ENCODE measurements at regions not wholly inside any gene's neighbourhood (a gene's known extent, or its start where the extent isn't known, plus 50 kb on each side); places are given as distances from the start of the nearest gene placed in this dataset.
"Not testable (repeated sequence)": the region's sequence is repeated elsewhere in the genome, so short reads cannot be mapped to it uniquely, and the experiment has no call there.

DNA sequence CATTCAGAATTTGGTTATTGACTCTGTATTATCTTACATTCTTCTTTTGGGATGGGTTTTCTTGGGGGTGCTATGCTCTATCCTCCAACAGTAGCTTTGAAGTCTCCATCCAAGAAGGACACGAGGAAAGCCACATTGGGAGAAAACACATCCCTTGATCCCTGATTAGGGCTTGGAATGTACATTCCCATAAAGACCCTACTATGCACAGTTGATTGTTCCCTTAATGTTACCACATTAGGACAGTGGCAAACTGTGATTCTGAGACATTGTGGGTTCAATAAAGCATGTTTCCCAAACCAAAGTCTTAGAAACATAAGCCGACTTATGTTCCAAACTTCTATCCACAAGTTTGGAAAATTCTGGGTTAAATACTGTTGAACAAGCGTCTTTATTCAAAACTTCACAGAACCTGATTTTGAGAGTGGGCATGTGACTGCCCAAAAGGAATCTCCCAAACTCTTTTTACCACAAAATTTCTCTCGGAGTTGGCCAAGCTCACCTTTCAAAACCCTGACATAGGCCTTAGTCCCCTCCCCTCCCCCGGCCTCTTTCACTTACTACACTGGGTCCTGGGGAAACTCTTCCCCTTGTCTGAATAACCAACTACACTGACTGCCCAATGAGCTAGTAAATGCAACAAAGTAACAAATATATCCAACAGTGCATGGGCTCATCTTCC lies 177.0 kb upstream of the KAZN start:
- Histone ChIP-seq H3K4me1 (ENCODE audit: control insufficient read depth, insufficient read depth, low read length, poor library complexity, severe bottlenecking) (no peaks in the 10 kb centered on the region), H3K9me3 (ENCODE audit: control insufficient read depth, low read length) (no peaks in the 10 kb centered on the region), H3K27me3 (replicated peaks; ENCODE audit: control insufficient read depth, insufficient read depth, low read length, poor library complexity, severe bottlenecking) (peaks cover 3% of the 10 kb centered on the region), H3K36me3 (ENCODE audit: control insufficient read depth, insufficient read depth, low read length) (no peaks in the 10 kb centered on the region), H3K4me3 (ENCODE audit: insufficient read depth, low read depth, low read length, poor library complexity, severe bottlenecking) (no peak overlapping the region), H3K27ac (ENCODE audit: insufficient read depth, low read length, poor library complexity, severe bottlenecking) (no peak overlapping the region)
- DNase-seq, result no peak

DNA sequence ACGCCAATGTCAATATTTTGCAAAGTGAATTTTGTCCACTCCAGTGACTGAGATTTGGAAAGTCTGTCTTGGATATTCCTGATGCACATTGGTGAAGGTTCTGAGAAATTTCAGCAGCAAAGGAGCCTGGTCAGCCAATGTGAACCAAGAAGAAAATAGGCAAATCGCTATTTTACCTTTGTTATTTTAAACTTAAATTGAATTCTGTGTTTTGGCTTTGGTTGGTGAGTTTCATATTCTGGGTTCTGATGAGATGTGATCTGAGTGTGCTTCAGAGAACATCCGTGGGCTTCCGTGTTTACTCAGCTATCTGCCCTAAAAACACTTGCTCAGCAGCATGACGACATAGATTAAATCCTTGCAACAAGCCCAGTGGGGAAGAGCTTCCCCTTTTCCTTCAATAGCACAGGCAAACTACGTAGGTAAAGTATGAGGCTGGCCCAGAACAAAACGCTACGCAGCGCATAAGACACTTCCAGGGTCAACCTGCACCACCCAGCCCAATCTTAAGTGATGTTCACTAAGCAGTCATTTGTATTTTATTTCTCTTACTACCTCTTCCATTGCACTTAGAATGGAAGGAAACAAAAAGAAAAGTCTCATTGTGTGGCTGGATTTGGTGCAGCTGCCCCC lies 176.4 kb upstream of the KAZN start:
- H3K27ac ChIP-seq (ENCODE audit: insufficient read depth, low read length, poor library complexity, severe bottlenecking), result no peak overlapping the region
- no peaks in the 10 kb centered on the region for H3K36me3 ChIP-seq (ENCODE audit: control insufficient read depth, insufficient read depth, low read length)
- H3K4me1 ChIP-seq (ENCODE audit: control insufficient read depth, insufficient read depth, low read length, poor library complexity, severe bottlenecking), result no peaks in the 10 kb centered on the region
- H3K27me3 ChIP-seq (replicated peaks; ENCODE audit: control insufficient read depth, insufficient read depth, low read length, poor library complexity, severe bottlenecking), result peaks cover 3% of the 10 kb centered on the region
- H3K9me3 ChIP-seq (ENCODE audit: control insufficient read depth, low read length), result no peaks in the 10 kb centered on the region
- H3K4me3 ChIP-seq (ENCODE audit: insufficient read depth, low read depth, low read length, poor library complexity, severe bottlenecking), result no peak overlapping the region
- DNase-seq, result no peak

DNA sequence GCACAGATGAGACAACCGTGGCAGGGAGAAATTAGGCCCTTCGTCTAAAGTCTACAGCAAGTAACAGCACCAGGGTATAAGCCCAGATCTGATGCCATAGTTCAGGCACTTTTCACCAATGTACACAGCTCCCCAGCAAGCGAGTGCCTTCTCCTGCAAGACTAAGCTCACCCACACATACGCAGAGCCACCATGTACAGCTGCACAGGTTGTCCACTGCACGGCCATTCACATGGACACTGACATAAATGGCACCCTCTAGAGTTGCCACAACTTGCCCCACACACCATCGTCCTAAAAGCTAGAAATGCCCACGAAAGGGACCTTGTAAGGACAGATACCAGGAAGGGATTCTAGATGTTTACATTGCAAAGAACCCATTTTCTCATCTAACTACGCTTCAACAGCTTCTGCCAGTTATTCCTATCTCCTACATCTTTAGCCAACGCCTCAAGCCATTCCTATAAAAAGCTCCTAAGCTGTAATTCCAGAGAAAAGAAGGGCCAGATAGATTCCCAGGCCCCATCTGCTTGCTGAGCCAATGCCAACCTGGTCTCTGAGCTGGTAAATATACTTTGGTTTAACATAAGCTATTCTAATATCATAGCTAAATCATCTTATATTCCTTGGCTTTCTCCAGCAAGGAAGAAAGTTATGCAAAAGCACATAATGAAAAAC lies 174.0 kb upstream of the KAZN start:
- no peak overlapping the region for H3K4me3 ChIP-seq (ENCODE audit: insufficient read depth, low read depth, low read length, poor library complexity, severe bottlenecking)
- no peak for DNase-seq
- H3K36me3 ChIP-seq (ENCODE audit: control insufficient read depth, insufficient read depth, low read length), result no peaks in the 10 kb centered on the region
- H3K27ac ChIP-seq (ENCODE audit: insufficient read depth, low read length, poor library complexity, severe bottlenecking), result no peak overlapping the region
- no peaks in the 10 kb centered on the region for H3K9me3 ChIP-seq (ENCODE audit: control insufficient read depth, low read length)
- H3K4me1 ChIP-seq (ENCODE audit: control insufficient read depth, insufficient read depth, low read length, poor library complexity, severe bottlenecking), result no peaks in the 10 kb centered on the region
- H3K27me3 ChIP-seq (replicated peaks; ENCODE audit: control insufficient read depth, insufficient read depth, low read length, poor library complexity, severe bottlenecking), result peaks cover 3% of the 10 kb centered on the region

DNA sequence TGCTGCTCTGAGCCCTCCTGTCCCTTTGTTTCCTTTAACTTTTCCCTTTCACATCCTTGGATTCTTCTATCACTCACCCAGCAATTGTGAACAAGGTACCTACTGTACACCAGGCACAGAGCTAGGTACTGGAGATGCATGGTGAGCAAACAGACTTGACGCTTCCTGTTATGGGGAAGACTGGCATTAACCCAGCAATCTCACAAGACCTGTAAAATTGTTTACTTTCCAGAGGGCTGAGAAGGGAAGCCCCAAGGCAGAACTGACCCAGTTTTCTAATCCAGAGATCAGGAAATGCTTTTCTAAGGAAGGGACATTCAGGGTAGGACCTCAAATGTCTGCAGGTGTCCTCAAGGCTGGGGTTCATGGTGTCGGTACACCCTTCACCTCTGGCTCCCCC lies 171.6 kb upstream of the KAZN start:
- H3K4me3 ChIP-seq (ENCODE audit: insufficient read depth, low read depth, low read length, poor library complexity, severe bottlenecking), result no peak overlapping the region
- H3K9me3 ChIP-seq (ENCODE audit: control insufficient read depth, low read length), result peaks cover 3% of the 10 kb centered on the region
- H3K4me1 ChIP-seq (ENCODE audit: control insufficient read depth, insufficient read depth, low read length, poor library complexity, severe bottlenecking), result no peaks in the 10 kb centered on the region
- no peaks in the 10 kb centered on the region for H3K36me3 ChIP-seq (ENCODE audit: control insufficient read depth, insufficient read depth, low read length)
- no peak overlapping the region for H3K27ac ChIP-seq (ENCODE audit: insufficient read depth, low read length, poor library complexity, severe bottlenecking)
- DNase-seq, result no peak
- H3K27me3 ChIP-seq (replicated peaks; ENCODE audit: control insufficient read depth, insufficient read depth, low read length, poor library complexity, severe bottlenecking), result peaks cover 3% of the 10 kb centered on the region

DNA sequence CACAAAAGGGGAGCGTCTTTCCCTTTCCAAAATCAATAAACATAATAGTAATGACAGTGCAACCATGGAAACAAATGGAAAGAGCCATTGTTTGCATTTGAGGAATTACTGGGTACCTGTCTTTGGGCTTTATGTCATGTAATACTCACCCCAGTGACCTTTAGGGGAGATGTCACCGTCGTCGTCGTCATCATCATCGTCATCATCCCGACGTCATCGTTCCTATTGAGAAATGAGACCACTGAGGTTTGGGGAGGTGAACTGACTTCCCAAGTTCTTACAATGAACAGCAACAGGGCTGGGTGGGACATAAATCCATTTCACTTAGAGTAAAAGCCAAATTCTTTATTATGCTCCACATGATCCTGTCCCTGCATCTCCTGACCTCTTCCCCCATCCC lies 168.9 kb upstream of the KAZN start:
- Histone ChIP-seq H3K27me3 (replicated peaks; ENCODE audit: control insufficient read depth, insufficient read depth, low read length, poor library complexity, severe bottlenecking) (no peaks in the 10 kb centered on the region), H3K4me3 (ENCODE audit: insufficient read depth, low read depth, low read length, poor library complexity, severe bottlenecking) (no peak overlapping the region), H3K4me1 (ENCODE audit: control insufficient read depth, insufficient read depth, low read length, poor library complexity, severe bottlenecking) (no peaks in the 10 kb centered on the region), H3K36me3 (ENCODE audit: control insufficient read depth, insufficient read depth, low read length) (no peaks in the 10 kb centered on the region), H3K27ac (ENCODE audit: insufficient read depth, low read length, poor library complexity, severe bottlenecking) (no peak overlapping the region), H3K9me3 (ENCODE audit: control insufficient read depth, low read length) (peaks cover 3% of the 10 kb centered on the region)
- DNase-seq, result no peak

DNA sequence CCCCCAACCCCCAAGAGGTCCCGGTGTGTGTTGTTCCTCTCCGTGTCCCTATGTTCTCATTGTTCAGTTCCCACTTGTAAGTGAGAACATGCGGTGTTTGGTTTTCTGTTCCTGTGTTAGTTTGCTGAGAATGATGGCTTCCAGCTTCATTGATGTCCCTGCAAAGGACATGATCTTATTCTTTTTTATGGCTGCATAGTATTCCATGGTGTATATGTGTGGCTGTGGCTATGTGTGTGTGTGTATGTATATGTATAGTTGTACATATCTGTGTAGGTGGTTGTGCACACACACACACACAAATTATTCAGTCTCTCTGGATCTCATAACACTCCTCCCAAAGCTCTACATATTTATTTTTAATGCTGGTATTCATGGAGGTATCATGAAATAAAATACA lies 165.8 kb upstream of the KAZN start:
- not testable (repeated sequence) for DNase-seq; H3K27me3 ChIP-seq (replicated peaks; ENCODE audit: control insufficient read depth, insufficient read depth, low read length, poor library complexity, severe bottlenecking); H3K36me3 ChIP-seq (ENCODE audit: control insufficient read depth, insufficient read depth, low read length); H3K27ac ChIP-seq (ENCODE audit: insufficient read depth, low read length, poor library complexity, severe bottlenecking); H3K9me3 ChIP-seq (ENCODE audit: control insufficient read depth, low read length); H3K4me3 ChIP-seq (ENCODE audit: insufficient read depth, low read depth, low read length, poor library complexity, severe bottlenecking); H3K4me1 ChIP-seq (ENCODE audit: control insufficient read depth, insufficient read depth, low read length, poor library complexity, severe bottlenecking)

DNA sequence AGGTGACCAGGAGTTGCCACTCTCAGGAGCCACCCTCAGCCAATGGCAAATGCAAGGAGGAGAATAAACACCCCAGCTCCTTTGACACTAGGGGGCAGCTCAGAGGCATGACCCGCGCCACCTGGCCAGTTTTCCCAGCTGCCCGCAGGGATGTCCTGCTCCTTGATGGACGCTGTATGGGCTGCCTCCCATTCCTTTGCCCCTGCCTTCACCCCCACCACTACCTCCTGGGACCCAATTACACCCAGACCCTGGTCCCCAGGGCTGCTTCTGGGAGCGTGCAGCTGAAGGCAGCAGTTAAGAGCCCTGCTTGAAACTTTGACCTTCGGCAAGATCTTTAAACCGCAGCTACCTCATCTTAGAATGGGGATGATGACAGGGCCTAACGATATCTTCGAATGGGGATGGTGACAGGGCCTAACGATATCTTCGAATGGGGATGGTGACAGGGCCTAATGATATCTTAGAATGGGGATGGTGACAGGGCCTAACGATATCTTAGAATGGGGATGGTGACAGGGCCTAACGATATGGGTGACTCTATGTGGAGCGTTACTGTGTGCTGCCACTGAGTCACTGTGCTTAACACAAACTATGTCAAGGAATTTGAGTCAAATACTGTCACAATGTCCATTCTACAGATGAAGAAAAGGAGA lies 163.0 kb upstream of the KAZN start:
- no peaks in the 10 kb centered on the region for H3K4me1 ChIP-seq (ENCODE audit: control insufficient read depth, insufficient read depth, low read length, poor library complexity, severe bottlenecking)
- no peaks in the 10 kb centered on the region for H3K36me3 ChIP-seq (ENCODE audit: control insufficient read depth, insufficient read depth, low read length)
- H3K27me3 ChIP-seq (replicated peaks; ENCODE audit: control insufficient read depth, insufficient read depth, low read length, poor library complexity, severe bottlenecking), result no peaks in the 10 kb centered on the region
- H3K9me3 ChIP-seq (ENCODE audit: control insufficient read depth, low read length), result peaks cover 3% of the 10 kb centered on the region
- no peak overlapping the region for H3K27ac ChIP-seq (ENCODE audit: insufficient read depth, low read length, poor library complexity, severe bottlenecking)
- H3K4me3 ChIP-seq (ENCODE audit: insufficient read depth, low read depth, low read length, poor library complexity, severe bottlenecking), result no peak overlapping the region
- DNase-seq, result no peak

DNA sequence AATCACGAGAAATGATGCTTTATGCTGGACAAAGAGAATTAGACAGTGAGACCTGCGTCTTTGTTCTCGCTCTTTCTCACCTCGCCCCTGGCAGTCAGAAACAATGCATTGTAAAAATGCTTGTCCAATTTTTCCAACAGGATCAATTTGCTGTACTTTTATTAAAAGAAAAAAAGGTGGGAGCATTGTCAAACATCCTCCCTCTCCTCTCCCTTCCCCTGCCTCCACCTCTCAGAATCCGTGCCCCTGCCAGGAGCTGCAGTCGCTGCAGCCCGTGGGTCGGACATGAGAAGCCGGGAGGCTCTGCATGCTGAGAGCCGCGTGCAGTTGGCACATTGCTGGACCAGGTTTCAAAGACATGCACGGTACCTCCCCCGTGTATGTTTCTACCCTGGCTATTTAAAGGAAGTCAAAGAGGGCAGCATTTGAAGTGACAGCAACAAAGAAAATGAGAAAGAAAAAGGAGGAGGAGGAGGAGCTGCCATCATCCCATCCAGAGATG lies 161.0 kb upstream of the KAZN start:
- Histone ChIP-seq H3K4me1 (ENCODE audit: control insufficient read depth, insufficient read depth, low read length, poor library complexity, severe bottlenecking) (no peaks in the 10 kb centered on the region), H3K27ac (ENCODE audit: insufficient read depth, low read length, poor library complexity, severe bottlenecking) (no peak overlapping the region), H3K27me3 (replicated peaks; ENCODE audit: control insufficient read depth, insufficient read depth, low read length, poor library complexity, severe bottlenecking) (no peaks in the 10 kb centered on the region), H3K9me3 (ENCODE audit: control insufficient read depth, low read length) (no peaks in the 10 kb centered on the region), H3K4me3 (ENCODE audit: insufficient read depth, low read depth, low read length, poor library complexity, severe bottlenecking) (no peak overlapping the region), H3K36me3 (ENCODE audit: control insufficient read depth, insufficient read depth, low read length) (no peaks in the 10 kb centered on the region)
- DNase-seq, result no peak

DNA sequence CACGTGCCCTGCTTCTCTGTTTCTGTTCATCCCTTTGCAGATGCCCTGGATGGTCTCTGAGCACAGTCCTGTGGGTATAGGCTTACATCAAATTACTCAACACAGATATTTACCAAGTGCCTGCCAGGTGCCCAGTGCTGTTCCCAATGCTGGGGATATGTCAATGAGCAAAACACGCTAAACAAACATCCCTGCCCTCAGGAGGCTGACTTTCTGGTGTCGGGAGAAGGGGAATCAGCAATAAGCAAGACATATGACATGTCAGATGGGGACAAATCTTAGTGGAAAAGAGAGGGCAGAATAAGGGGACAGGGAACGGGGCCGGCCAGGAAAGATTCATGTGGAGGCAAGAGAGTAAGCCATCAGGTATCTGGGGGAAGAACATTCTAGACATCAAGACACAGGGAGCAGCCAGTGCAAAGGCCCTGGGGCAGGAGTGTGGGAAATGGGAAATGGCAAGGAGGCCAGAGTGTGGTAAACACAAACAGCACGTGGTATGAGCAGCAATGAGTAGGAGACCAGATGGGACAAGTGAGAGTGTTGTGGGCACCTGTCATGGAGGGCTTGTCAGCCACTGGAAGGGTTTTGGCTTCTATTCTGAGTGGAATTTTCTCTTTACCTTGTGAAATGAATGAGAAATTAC lies 160.2 kb upstream of the KAZN start:
- no peak for DNase-seq
- no peaks in the 10 kb centered on the region for H3K27me3 ChIP-seq (replicated peaks; ENCODE audit: control insufficient read depth, insufficient read depth, low read length, poor library complexity, severe bottlenecking)
- H3K36me3 ChIP-seq (ENCODE audit: control insufficient read depth, insufficient read depth, low read length), result no peaks in the 10 kb centered on the region
- H3K9me3 ChIP-seq (ENCODE audit: control insufficient read depth, low read length), result no peaks in the 10 kb centered on the region
- H3K27ac ChIP-seq (ENCODE audit: insufficient read depth, low read length, poor library complexity, severe bottlenecking), result no peak overlapping the region
- H3K4me1 ChIP-seq (ENCODE audit: control insufficient read depth, insufficient read depth, low read length, poor library complexity, severe bottlenecking), result no peaks in the 10 kb centered on the region
- H3K4me3 ChIP-seq (ENCODE audit: insufficient read depth, low read depth, low read length, poor library complexity, severe bottlenecking), result no peak overlapping the region
